ENCODE measurements at regions not wholly inside any gene's neighbourhood (a gene's known extent, or its start where the extent isn't known, plus 50 kb on each side); places are given as distances from the start of the nearest gene placed in this dataset.

DNA sequence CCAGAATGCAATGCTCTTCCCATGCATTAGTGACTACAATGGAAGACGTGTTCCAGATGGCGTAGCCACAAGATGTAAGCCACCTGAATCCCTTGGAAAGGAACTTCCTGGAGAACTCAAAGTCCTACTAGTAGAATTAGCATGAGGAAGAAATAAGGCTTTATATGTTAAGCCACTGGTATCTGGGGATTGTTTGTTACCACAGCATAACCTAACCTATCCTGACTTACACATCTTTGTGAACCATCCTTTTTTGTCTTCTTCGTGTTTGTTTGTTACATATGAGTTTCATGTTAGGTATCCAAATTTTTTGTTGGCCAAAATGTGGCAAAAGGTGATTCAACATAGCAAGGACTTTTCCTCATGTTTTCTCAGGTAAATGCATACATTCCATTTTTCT is 188.9 kb downstream of the C1D start:
- TF ChIP-seq POLR2AphosphoS5 (IDR thresholded peaks at IDR 0.05): no peak
- TF ChIP-seq, protein P1, sequence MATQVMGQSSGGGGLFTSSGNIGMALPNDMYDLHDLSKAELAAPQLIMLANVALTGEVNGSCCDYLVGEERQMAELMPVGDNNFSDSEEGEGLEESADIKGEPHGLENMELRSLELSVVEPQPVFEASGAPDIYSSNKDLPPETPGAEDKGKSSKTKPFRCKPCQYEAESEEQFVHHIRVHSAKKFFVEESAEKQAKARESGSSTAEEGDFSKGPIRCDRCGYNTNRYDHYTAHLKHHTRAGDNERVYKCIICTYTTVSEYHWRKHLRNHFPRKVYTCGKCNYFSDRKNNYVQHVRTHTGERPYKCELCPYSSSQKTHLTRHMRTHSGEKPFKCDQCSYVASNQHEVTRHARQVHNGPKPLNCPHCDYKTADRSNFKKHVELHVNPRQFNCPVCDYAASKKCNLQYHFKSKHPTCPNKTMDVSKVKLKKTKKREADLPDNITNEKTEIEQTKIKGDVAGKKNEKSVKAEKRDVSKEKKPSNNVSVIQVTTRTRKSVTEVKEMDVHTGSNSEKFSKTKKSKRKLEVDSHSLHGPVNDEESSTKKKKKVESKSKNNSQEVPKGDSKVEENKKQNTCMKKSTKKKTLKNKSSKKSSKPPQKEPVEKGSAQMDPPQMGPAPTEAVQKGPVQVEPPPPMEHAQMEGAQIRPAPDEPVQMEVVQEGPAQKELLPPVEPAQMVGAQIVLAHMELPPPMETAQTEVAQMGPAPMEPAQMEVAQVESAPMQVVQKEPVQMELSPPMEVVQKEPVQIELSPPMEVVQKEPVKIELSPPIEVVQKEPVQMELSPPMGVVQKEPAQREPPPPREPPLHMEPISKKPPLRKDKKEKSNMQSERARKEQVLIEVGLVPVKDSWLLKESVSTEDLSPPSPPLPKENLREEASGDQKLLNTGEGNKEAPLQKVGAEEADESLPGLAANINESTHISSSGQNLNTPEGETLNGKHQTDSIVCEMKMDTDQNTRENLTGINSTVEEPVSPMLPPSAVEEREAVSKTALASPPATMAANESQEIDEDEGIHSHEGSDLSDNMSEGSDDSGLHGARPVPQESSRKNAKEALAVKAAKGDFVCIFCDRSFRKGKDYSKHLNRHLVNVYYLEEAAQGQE (IDR thresholded peaks at IDR 0.05; ENCODE audit: borderline replicate concordance): no peak

All from neural cell (in vitro differentiated cells).